GM20000 (cell line): ENCODE measurements at regions not wholly inside any gene's neighbourhood (a gene's known extent, or its start where the extent isn't known, plus 50 kb on each side); places are given as distances from the start of the nearest gene placed in this dataset.

Source experiments
- DNase-seq: peaks from one replicate; pipeline ENCODE4 v3.0.0; 2012; ENCODE audit warnings: low spot score
- CTCF ChIP-seq: IDR thresholded peaks from 2 replicates; pipeline ENCODE4 v1.5.1; 2012; ENCODE audit warnings: mild to moderate bottlenecking, control low read depth; ENCODE audit errors: extremely low read depth, missing control alignments

DNA sequence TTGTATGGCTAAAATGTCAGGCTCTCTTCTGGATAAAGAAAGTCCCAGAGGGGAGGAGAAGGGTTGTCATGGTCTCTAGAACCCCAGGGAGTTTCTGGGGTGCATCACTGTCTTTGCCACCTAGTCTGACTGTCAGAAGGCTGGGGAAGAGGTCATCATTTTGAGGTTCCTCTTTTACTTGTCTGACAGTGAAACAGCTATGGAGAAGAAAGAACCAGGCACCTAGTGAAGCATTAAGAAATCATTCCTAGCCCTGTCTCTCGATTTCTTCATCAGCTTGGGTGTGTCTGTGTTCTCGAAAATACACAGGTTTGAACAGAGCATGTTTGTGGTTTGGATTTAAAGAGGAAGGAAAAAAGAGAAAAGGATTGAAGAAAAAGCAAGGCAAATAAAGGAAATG lies 158.7 kb upstream of the LRIG3 start:
- DNase-seq, result no peak
- no peak for TF ChIP-seq CTCF

DNA sequence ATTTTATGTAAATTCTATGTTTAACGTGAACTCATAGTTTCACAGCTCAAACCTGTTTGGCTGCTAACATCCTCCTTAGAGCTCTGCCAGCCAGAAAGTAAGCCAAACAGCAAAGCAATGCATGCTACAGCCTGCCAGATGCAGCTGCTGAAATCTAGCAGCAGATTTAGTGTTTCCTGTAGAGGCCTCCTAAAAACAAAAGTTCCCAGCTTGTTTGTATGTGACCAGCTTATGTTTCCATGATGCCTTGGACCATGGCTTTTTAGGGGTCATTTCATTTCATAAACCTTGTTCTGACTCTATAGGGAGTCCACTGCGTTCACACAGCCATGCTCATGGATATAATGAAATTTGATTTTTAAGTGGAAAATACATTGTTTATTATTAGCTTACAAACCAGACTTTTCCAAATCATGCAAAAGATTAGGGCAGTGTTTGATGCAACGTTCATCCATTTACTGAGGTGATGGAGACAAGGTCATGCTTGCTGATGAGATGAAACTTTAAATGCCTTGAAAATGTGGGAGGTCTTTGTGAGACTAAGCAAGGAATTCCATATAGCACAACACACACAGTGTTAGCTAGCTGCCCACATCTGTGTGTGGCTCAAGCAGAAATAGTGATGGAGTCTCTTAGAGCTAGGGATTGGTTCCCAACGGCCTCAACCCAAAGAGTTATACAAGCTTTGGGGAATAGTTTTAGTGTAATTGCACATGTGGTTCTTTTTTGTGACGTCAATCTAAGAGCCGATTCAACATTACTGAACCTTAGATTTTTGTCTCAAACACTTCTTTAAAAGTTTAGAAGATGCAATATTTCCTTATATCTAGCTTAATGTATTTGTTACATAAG lies 157.5 kb upstream of the LRIG3 start:
- DNase-seq, result no peak
- TF ChIP-seq CTCF, result no peak

DNA sequence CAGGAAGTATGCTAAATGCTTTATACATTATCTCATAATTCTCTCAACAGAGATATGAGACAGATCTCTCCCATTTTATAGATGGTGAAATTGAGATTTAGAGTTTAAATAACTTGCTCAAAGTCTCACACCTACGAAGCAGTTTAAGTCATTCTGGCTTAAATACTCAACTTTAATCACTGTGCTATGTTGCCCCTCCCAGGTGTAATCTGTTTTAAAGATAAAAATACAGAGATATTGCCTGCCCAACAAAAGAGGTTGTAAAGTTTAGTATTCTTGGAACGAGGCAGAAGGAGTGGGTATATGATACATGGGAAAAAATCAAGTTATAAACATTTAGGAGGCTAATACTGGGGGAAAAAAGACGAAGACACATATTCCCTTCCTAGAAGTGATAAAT lies 156.8 kb upstream of the LRIG3 start:
- TF ChIP-seq CTCF, result no peak
- DNase-seq, result no peak

- DNase-seq, result no peak
- no peak for TF ChIP-seq CTCF
Observed at GRCh38 chr12:59076622-59077021, 156.3 kb upstream of the LRIG3 start.

- DNase-seq, result no peak
Observed at GRCh38 chr12:59075968-59076490, 155.7 kb upstream of the LRIG3 start.

GRCh38 chr12:59075141-59075540 lies 154.8 kb upstream of the LRIG3 start:
- no peak for DNase-seq
- TF ChIP-seq CTCF, result no peak

More at GRCh38 chr12:59075968-59076490, 155.7 kb upstream of the LRIG3 start:
- TF ChIP-seq CTCF, result no peak

- TF ChIP-seq CTCF, result no peak
- no peak for DNase-seq
Observed at GRCh38 chr12:59070322-59070933, 150.1 kb upstream of the LRIG3 start.
